HG03045 (cell line): ENCODE measurements at regions not wholly inside any gene's neighbourhood (a gene's known extent, or its start where the extent isn't known, plus 50 kb on each side); places are given as distances from the start of the nearest gene placed in this dataset.
"Not testable (repeated sequence)": the region's sequence is repeated elsewhere in the genome, so short reads cannot be mapped to it uniquely, and the experiment has no call there.

Source experiments
- ATAC-seq: cut with Tn5 transposase; IDR thresholded peaks from one replicate; pipeline ENCODE4 v1.9.1; 2021; ENCODE audit warnings: mild to moderate bottlenecking, moderate library complexity; ENCODE audit not compliant: unreplicated experiment

GRCh38 chr1:187787736-187788135 is 959.0 kb downstream of the PLA2G4A start:
- no peak for ATAC-seq

DNA sequence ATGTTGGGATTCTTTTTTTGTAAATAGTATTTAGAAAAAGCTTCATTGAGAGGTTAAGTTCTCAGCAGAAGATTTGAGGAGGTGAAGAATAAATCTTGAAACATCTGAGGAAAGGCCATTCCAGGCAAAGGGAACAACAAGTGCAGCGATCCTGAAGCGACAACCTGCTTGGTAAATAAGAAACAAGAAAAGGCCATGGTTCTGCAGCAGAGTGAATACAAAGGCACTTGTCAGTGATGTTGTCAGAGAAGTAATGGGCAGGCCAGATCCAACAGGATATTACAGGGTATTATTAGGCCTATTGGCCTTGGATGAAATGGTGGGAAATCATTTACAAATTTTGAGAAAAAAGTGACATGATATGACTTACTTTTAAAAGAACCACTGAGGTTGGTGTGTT is 960.0 kb downstream of the PLA2G4A start:
- ATAC-seq, result no peak

GRCh38 chr1:187790724-187791123 is 962.0 kb downstream of the PLA2G4A start:
- ATAC-seq, result no peak

DNA sequence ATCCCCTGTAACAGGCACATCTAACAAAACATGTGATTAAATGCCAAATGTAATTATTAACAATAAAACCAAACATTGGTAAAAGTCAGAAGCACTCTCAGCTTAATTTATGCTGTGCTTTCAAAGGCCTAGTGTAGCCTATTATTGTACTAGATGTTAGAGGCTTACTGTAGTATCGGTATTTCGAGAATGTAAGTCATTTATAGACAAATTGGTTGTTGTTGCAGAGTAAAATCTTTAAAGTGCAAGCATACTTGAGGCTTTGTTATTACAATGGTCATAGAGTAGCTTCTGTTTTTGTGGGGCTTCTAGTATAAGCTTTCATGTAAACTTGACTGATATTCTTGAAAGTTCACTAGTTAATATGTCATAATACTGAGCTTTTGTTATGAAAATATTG is 965.8 kb downstream of the PLA2G4A start:
- ATAC-seq, result no peak

DNA sequence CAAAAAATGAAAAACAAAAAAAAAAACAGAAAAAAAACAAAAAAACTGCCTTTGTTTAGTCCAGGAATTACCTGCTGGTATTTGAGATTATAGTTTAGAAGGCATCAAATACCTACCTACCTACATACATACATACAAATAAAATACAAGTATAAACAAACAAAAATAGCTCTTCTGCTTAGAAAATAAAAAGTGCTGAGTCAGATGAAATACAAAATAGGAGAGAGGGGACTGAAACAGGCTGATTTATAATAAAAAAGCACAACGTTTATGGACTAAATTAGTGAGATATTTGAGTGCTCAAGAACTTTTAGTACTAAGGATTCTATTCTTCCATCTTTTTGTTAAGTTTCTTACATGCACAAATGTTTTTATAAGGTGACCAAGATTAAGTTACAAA is 980.8 kb downstream of the PLA2G4A start:
- ATAC-seq, result no peak

DNA sequence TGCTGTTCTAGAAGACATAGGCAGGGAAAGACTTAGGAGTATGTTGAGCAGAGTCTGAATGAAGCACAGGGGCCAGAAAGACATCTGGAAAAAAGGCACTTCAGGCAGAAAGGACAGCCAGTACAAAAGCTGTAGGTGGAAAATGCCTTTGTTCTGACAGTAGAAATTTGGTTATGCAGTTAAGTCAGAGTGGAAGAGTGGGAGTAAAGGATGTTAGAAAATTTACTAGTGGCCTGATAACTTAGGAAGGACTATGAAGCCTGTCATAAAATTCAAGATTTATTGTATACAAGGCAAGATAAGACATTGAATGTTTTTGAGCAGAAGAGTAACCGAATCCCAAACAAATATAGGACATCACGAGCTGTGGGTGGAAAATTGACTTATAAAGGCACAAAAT is 987.9 kb downstream of the PLA2G4A start:
- no peak for ATAC-seq

DNA sequence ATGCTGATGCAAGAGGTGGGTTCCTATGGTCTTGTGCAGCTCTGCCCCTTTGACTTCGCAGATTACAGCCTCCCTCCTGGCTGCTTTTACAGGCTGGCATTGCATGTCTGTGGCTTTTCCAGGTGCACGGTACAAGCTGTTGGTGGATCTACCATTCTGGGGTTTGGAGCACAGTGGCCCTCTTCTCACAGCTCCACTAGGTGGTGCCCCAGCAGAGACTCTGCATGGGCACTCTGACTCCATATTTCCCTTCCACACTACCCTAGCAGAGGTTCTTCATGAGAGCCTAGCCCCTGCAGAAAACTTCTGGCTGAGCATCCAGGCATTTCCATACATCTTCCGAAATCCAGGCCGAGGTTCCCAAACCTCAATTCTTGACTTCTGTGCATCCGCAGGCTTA is 989.0 kb downstream of the PLA2G4A start:
- ATAC-seq, result no peak

- ATAC-seq, result no peak
These were observed 990.3 kb downstream of the PLA2G4A start for GRCh38 chr1:187819086-187819485.

DNA sequence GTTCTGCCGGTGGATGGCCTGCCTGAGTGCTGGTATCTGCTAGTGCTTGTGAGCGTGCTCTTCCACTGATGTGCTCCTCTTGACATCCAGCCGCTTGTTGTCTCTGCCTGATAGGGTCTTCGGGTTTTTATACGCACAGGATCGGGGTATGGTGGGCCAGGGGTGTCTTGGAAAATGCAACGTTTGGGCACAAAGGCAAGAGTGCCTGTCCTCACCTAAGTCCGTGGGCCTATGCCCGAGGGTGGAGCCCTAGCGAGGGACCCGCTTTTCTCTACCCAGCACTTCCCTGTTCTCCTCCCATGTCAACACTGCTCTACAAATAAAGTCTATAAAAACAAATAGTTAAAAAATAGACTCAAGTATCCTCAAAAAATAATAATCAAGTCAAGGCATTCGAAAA is 1007.8 kb downstream of the PLA2G4A start:
- ATAC-seq, result no peak

GRCh38 chr1:187837787-187838186 is 1009.0 kb downstream of the PLA2G4A start:
- ATAC-seq, result no peak

DNA sequence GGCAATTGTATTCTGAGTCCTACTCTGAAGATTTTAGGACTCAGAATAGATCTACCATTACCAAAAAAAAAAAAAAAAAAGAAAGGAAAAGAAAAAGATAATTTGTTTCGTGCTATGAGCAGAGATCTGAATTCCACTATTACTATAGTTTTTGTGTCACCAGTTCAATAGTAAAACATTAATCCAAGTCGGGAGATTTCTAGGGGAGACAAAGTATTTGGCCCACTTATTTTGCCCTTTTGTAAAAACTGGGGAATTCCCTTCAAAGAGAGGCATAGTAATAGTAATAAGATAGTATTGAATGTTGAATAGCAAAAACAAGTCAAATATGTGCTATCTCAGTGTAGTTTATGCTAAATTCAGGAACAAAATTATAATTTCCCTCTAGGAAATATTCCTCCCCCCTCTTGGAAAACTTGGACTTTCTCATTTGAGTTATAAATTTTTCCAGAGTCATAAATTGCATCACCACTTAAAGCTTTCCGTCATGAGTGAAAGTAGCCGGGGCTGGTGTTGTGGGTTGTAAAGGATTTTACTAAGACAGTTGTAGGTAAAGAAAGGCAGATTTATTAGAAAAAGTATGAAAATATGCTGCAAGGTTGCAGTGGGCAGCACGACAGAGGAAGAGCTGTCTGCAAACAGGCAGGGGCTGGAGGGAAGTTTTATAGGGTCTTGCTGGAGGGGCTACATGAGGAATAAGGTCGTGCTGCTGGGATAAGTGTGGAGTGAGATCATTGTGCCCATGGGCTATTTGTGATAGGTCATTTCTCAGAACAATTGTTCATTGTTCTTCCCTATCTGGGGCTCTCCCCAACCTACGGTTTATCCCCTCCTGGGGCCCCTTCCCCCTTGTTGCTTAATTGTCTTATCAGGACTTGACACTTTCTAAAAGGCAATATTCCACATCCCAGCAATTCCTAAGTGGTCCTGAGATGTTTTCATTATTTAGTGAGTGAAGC is 1009.9 kb downstream of the PLA2G4A start:
- no peak for ATAC-seq

- no peak for ATAC-seq
These were observed 1011.1 kb downstream of the PLA2G4A start for GRCh38 chr1:187839873-187840272.

DNA sequence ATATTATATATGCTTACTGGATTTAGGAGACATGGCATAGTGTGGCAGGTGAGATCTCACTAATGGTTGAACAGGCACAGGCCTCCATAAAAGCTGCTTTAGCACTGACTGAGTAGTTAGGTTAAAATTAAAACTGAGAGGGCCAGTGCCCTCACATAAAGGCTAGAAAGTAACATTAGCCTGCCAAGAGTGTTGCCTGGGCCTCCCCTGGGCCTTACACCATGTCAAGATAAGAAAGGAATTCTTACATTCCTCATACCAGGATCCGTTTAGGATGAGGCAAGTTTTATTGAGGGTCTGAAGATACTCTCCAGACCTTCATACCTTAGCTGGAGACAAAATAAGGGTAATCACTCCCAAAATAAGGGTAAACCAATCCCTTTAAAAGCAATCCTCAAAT is 1011.8 kb downstream of the PLA2G4A start:
- ATAC-seq, result no peak

- no peak for ATAC-seq
These were observed 1013.8 kb downstream of the PLA2G4A start for GRCh38 chr1:187842406-187843165.

- no peak for ATAC-seq
These were observed 1015.6 kb downstream of the PLA2G4A start for GRCh38 chr1:187844313-187844712.

GRCh38 chr1:187847531-187847930 is 1018.8 kb downstream of the PLA2G4A start:
- no peak for ATAC-seq

DNA sequence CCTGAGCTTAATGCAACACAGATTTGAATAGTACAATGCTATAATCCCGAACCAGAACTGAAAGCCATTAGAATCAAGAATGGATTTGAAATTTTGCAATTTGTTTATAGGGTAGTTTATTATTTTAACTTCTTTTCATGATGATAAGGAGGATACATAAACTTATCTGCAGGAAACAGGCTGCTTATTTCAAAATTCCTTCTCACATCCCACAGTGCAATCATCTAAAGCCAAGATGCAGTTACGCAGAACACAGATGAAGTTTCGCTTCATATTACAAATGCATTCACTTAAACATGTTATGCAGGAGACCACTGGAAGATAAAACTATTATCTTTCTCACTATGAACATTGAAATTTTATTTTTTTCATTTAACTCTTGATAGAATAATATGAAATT is 1019.6 kb downstream of the PLA2G4A start:
- ATAC-seq, result no peak

- not testable (repeated sequence) for ATAC-seq
These were observed 1021.4 kb downstream of the PLA2G4A start for GRCh38 chr1:187850146-187850545.

DNA sequence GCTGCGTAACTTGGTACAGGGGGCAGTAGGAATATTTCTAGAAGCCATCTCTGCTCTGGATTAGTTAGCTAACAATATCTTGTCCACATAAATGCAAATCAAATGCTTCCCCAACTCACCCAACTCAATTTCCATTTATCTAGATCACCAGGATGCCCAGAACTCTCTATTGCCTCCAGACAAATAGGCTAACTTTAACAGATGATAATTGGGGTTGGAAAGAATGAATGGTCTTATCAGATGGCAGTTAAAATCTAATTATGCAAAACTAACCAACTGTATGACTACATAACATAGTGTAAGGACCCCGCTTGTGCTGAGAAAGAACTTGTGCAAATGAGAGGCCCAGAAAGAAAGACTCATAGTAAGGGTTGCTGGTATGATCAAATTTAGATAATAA is 1024.8 kb downstream of the PLA2G4A start:
- no peak for ATAC-seq

- ATAC-seq, result no peak
These were observed 1025.7 kb downstream of the PLA2G4A start for GRCh38 chr1:187854457-187854856.

GRCh38 chr1:187862506-187862905 is 1033.8 kb downstream of the PLA2G4A start:
- no peak for ATAC-seq

- no peak for ATAC-seq
These were observed 1041.8 kb downstream of the PLA2G4A start for GRCh38 chr1:187870552-187870951.
